IPS DF 6.9 (cell line): ENCODE measurements at regions not wholly inside any gene's neighbourhood (a gene's known extent, or its start where the extent isn't known, plus 50 kb on each side); places are given as distances from the start of the nearest gene placed in this dataset.

Experiments used
- DNase-seq: peaks from one replicate; pipeline ENCODE4 v3.0.0-alpha.2; 2013; ENCODE audit warnings: low read depth, low spot score
- H3K27ac ChIP-seq: one replicate; pipeline ENCODE4 v1.5.1; 2013; ENCODE audit warnings: low read length, control low read depth
- H3K27me3 ChIP-seq: 2 replicates; pipeline ENCODE4 v1.6.1; 2013; ENCODE audit warnings: mild to moderate bottlenecking, low read length; ENCODE audit not compliant: control insufficient read depth, insufficient read depth
- H3K36me3 ChIP-seq: 2 replicates; pipeline ENCODE4 v1.6.1; 2013; ENCODE audit warnings: low read length; ENCODE audit not compliant: control insufficient read depth, insufficient read depth
- H3K4me1 ChIP-seq: 2 replicates; pipeline ENCODE4 v1.6.1; 2013; ENCODE audit warnings: low read length; ENCODE audit not compliant: control insufficient read depth, insufficient read depth
- H3K4me3 ChIP-seq: 2 replicates; pipeline ENCODE4 v1.5.1; 2013; ENCODE audit warnings: mild to moderate bottlenecking, low read length
- H3K9me3 ChIP-seq: 2 replicates; pipeline ENCODE4 v1.6.1; 2013; ENCODE audit warnings: low read length, inconsistent platforms; ENCODE audit not compliant: control insufficient read depth, insufficient read depth
- WGBS: extraction: QIAGEN DNeasy Blood & Tissue Kit; methylation state at CpG from one replicate; pipeline ENCODE4 v1.1.7; 2013; ENCODE audit warnings: mixed read lengths, missing lambda C conversion rate; ENCODE audit not compliant: insufficient read length, insufficient coverage; 5-methylcytosine and 5-hydroxymethylcytosine counted together

GRCh38 chr9:105921057-105921726 is 226.9 kb downstream of the TMEM38B start:
- H3K4me3 ChIP-seq, result no peak overlapping the region
- no peak for DNase-seq
- whole genome bisulfite sequencing, result no CpG with 5 or more reads among the region's 4 CpGs
- no peak overlapping the region for H3K27ac ChIP-seq
- no peaks in the 10 kb centered on the region for H3K36me3 ChIP-seq
- H3K4me1 ChIP-seq, result peaks cover 2% of the 10 kb centered on the region; the same call in 1 of the 2 replicates
- H3K9me3 ChIP-seq, result no peaks in the 10 kb centered on the region
- H3K27me3 ChIP-seq, result no peaks in the 10 kb centered on the region

GRCh38 chr9:105928416-105928815 is 234.1 kb downstream of the TMEM38B start:
- Histone ChIP-seq H3K27ac (no peak overlapping the region), H3K9me3 (no peaks in the 10 kb centered on the region), H3K27me3 (no peaks in the 10 kb centered on the region), H3K4me1 (0 out of 2 replicates have a peak, but pooled peaks cover 1% of the 10 kb centered on the region), H3K36me3 (no peaks in the 10 kb centered on the region), H3K4me3 (no peak overlapping the region)
- DNase-seq, result no peak
- WGBS, result no CpG with 5 or more reads among the region's 2 CpGs

GRCh38 chr9:105930011-105930627 is 235.8 kb downstream of the TMEM38B start:
- Histone ChIP-seq H3K4me1 (0 out of 2 replicates have a peak, but pooled peaks cover under 1% of the 10 kb centered on the region), H3K27me3 (no peaks in the 10 kb centered on the region), H3K9me3 (no peaks in the 10 kb centered on the region), H3K27ac (no peak overlapping the region), H3K4me3 (no peak overlapping the region), H3K36me3 (no peaks in the 10 kb centered on the region)
- WGBS, result no CpG with 5 or more reads among the region's 5 CpGs
- no peak for DNase-seq

GRCh38 chr9:105932276-105932675 is 237.9 kb downstream of the TMEM38B start:
- no peak overlapping the region for H3K4me3 ChIP-seq
- no peak for DNase-seq
- H3K36me3 ChIP-seq, result no peaks in the 10 kb centered on the region
- no peaks in the 10 kb centered on the region for H3K27me3 ChIP-seq
- H3K4me1 ChIP-seq, result no peaks in the 10 kb centered on the region
- no peak overlapping the region for H3K27ac ChIP-seq
- no peaks in the 10 kb centered on the region for H3K9me3 ChIP-seq

- no peaks in the 10 kb centered on the region for H3K4me1 ChIP-seq
- no peak overlapping the region for H3K27ac ChIP-seq
- H3K9me3 ChIP-seq, result no peaks in the 10 kb centered on the region
- DNase-seq, result no peak
- H3K4me3 ChIP-seq, result no peak overlapping the region
- no peaks in the 10 kb centered on the region for H3K27me3 ChIP-seq
- WGBS, result no CpG with 5 or more reads among the region's 2 CpGs
- no peaks in the 10 kb centered on the region for H3K36me3 ChIP-seq
These were observed 256.1 kb downstream of the TMEM38B start for GRCh38 chr9:105950448-105950847.

GRCh38 chr9:105950894-105951293 is 256.6 kb downstream of the TMEM38B start:
- no peak for DNase-seq
- H3K4me1 ChIP-seq, result 0 out of 2 replicates have a peak, but pooled peaks cover 1% of the 10 kb centered on the region
- H3K36me3 ChIP-seq, result no peaks in the 10 kb centered on the region
- H3K27ac ChIP-seq, result no peak overlapping the region
- no peak overlapping the region for H3K4me3 ChIP-seq
- H3K27me3 ChIP-seq, result no peaks in the 10 kb centered on the region
- WGBS, result no CpG with 5 or more reads among the region's 1 CpG
- no peaks in the 10 kb centered on the region for H3K9me3 ChIP-seq

GRCh38 chr9:105954517-105954916 is 260.2 kb downstream of the TMEM38B start:
- Histone ChIP-seq H3K27ac (no peak overlapping the region), H3K36me3 (no peaks in the 10 kb centered on the region), H3K9me3 (no peaks in the 10 kb centered on the region), H3K27me3 (no peaks in the 10 kb centered on the region), H3K4me3 (no peak overlapping the region), H3K4me1 (peaks cover 1% of the 10 kb centered on the region; the same call in 1 of the 2 replicates)
- DNase-seq, result no peak
- no CpG with 5 or more reads among the region's 1 CpG for whole genome bisulfite sequencing

GRCh38 chr9:105957830-105958229 is 263.5 kb downstream of the TMEM38B start:
- peak; percentile 54 for DNase-seq
- Histone ChIP-seq H3K9me3 (no peaks in the 10 kb centered on the region), H3K4me3 (no peak overlapping the region), H3K27me3 (no peaks in the 10 kb centered on the region), H3K4me1 (peaks cover 1% of the 10 kb centered on the region; the same call in 1 of the 2 replicates), H3K36me3 (no peaks in the 10 kb centered on the region), H3K27ac (no peak overlapping the region)
- no CpG with 5 or more reads among the region's 1 CpG for WGBS

- Histone ChIP-seq H3K27ac (no peak overlapping the region), H3K27me3 (no peaks in the 10 kb centered on the region), H3K9me3 (no peaks in the 10 kb centered on the region), H3K36me3 (no peaks in the 10 kb centered on the region), H3K4me1 (peaks cover 1% of the 10 kb centered on the region; the same call in 1 of the 2 replicates), H3K4me3 (no peak overlapping the region)
- DNase-seq, result no peak
- WGBS, result no CpG with 5 or more reads among the region's 3 CpGs
These were observed 264.2 kb downstream of the TMEM38B start for GRCh38 chr9:105958587-105958986.

GRCh38 chr9:105959531-105959930 is 265.2 kb downstream of the TMEM38B start:
- no CpG with 5 or more reads among the region's 3 CpGs for WGBS
- no peaks in the 10 kb centered on the region for H3K36me3 ChIP-seq
- no peaks in the 10 kb centered on the region for H3K9me3 ChIP-seq
- H3K4me1 ChIP-seq, result peaks cover 1% of the 10 kb centered on the region; the same call in 1 of the 2 replicates
- H3K27ac ChIP-seq, result no peak overlapping the region
- H3K27me3 ChIP-seq, result no peaks in the 10 kb centered on the region
- no peak overlapping the region for H3K4me3 ChIP-seq
- no peak for DNase-seq
